HepG2 (cell line): ENCODE measurements at regions not wholly inside any gene's neighbourhood (a gene's known extent, or its start where the extent isn't known, plus 50 kb on each side); places are given as distances from the start of the nearest gene placed in this dataset.

Experiments
- ATAC-seq: fragments of 200-7000 bp; cut with Tn5 transposase; 3 replicates; pipeline ENCODE4 v1.9.1; 2020; ENCODE audit warnings: mild to moderate bottlenecking, moderate library complexity
- BruUV-seq: library from RNA; stranded (reverse); fragments of 400-500 nt; replicated peaks from 2 replicates; lab custom pipeline; 2021; lab: Mats Ljungman, UMichigan
- CTCF ChIA-PET: fragments of 300-600 bp; formaldehyde crosslinking; extraction: SDS; loops from one replicate; lab custom pipeline; 2021; ENCODE audit warnings: low total read pairs, inconsistent platforms, low intra/inter-chr PET ratio; lab: Yijun Ruan, JAX
- POLR2A ChIA-PET: fragments of 350-600 bp; sonication (Branson Sonifier 250); formaldehyde crosslinking; loops from one replicate; lab custom pipeline; 2020; ENCODE audit warnings: antibody characterized with exemption, inconsistent platforms; lab: Yijun Ruan, JAX
- DNase-seq: peaks from one replicate; pipeline ENCODE4 v3.0.0-alpha.2; 2015; ENCODE audit warnings: low spot score
- FAIRE-seq: peaks from 3 replicates; lab custom pipeline; 2011; peaks lifted over from hg19 to GRCh38; lab: Jason Lieb, UNC
- H2AFZ ChIP-seq: one replicate; pipeline ENCODE4 v1.6.1; 2011; ENCODE audit warnings: low read length, inconsistent platforms
- H3K27ac ChIP-seq: fragments of 300-600 bp; 3 replicates; pipeline ENCODE4 v1.8.0; 2011; ENCODE audit warnings: mixed run types, mild to moderate bottlenecking, mixed read lengths, low read length, inconsistent platforms; ENCODE audit not compliant: insufficient read depth; ENCODE audit errors: extremely low read length
- H3K27me3 ChIP-seq, 2 experiments: fragments of 200-600 bp in 1 of 2; 2 replicates in 1 of 2; 3 replicates in 1 of 2; pipeline versions ENCODE4 v1.6.0 to v1.8.0; 2011; ENCODE audit warnings: low read length in 2 of 2, mild to moderate bottlenecking in 2 of 2, moderate library complexity in 2 of 2, inconsistent platforms in 1 of 2; ENCODE audit not compliant: insufficient read depth in 2 of 2, control insufficient read depth in 1 of 2
- H3K36me3 ChIP-seq, 2 experiments: fragments of 200-600 bp in 1 of 2; replicated peaks in 1 of 2; 2 replicates in 1 of 2; 3 replicates in 1 of 2; pipeline versions ENCODE4 v1.5.1 to v1.8.0; 2011; ENCODE audit warnings: low read length in 2 of 2, inconsistent platforms in 1 of 2; ENCODE audit not compliant: insufficient read depth in 2 of 2, control insufficient read depth in 1 of 2
- H3K4me1 ChIP-seq: 2 replicates; pipeline ENCODE4 v1.5.1; 2012; ENCODE audit warnings: low read length, inconsistent platforms; ENCODE audit not compliant: insufficient read depth
- H3K4me2 ChIP-seq: 2 replicates; pipeline ENCODE4 v1.6.0; 2011; ENCODE audit warnings: low read depth, low read length, inconsistent platforms
- H3K4me3 ChIP-seq, 3 experiments: fragments of 200-600 bp in 1 of 3; sonication (generic), shearing (Covaris generic) in 1 of 3; replicated peaks in 1 of 3; 2 replicates each; pipeline ENCODE4 v1.5.1; 2011 to 2016; ENCODE audit warnings: low read length in 3 of 3, inconsistent platforms in 2 of 3, low read depth in 2 of 3, mild to moderate bottlenecking in 2 of 3, control low read depth in 1 of 3, mixed read lengths in 1 of 3; ENCODE audit not compliant: insufficient read depth in 1 of 3
- H3K79me2 ChIP-seq: one replicate; pipeline ENCODE4 v1.6.1; 2011; ENCODE audit warnings: low read length, inconsistent platforms; ENCODE audit not compliant: insufficient read depth
- H3K9ac ChIP-seq: 2 replicates; pipeline ENCODE4 v1.6.0; 2011; ENCODE audit warnings: mild to moderate bottlenecking, low read depth, low read length, inconsistent platforms; ENCODE audit not compliant: insufficient read depth
- H3K9me3 ChIP-seq: 2 replicates; pipeline ENCODE4 v1.5.1; 2012; ENCODE audit warnings: mild to moderate bottlenecking, low read length
- H4K20me1 ChIP-seq: 2 replicates; pipeline ENCODE4 v1.6.0; 2011; ENCODE audit warnings: inconsistent platforms, mild to moderate bottlenecking, low read length, moderate library complexity; ENCODE audit not compliant: insufficient read depth
- AFF4 ChIP-seq: sonication (generic); formaldehyde crosslinking; IDR thresholded peaks from 2 replicates; pipeline ENCODE4 v1.4.0; 2020; ENCODE audit warnings: missing genetic modification reagents
- FUBP1 ChIP-seq: sonication (generic); formaldehyde crosslinking; IDR thresholded peaks from 2 replicates; pipeline ENCODE4 v1.5.1; 2020; ENCODE audit warnings: missing genetic modification reagents, mild to moderate bottlenecking, borderline replicate concordance
- IRF2 ChIP-seq: IDR thresholded peaks from 2 replicates; pipeline ENCODE4 v1.6.1; 2018; ENCODE audit warnings: missing genetic modification reagents, missing compliant biosample characterization
- KDM4B ChIP-seq: sonication (generic); formaldehyde crosslinking; IDR thresholded peaks from 2 replicates; pipeline ENCODE4 v1.4.0; 2020; ENCODE audit warnings: missing genetic modification reagents
- KLF11 ChIP-seq: IDR thresholded peaks from 2 replicates; pipeline ENCODE4 v1.6.1; 2016; ENCODE audit warnings: missing compliant biosample characterization
- KLF16 ChIP-seq, 2 experiments: sonication (generic) in 1 of 2; formaldehyde crosslinking in 1 of 2; IDR thresholded peaks; 2 replicates each; pipeline versions ENCODE4 v1.6.1 to v1.8.0; 2016 to 2023; ENCODE audit warnings: missing genetic modification reagents in 2 of 2, missing compliant biosample characterization in 1 of 2
- NFE2L2 ChIP-seq: fragments of 150-350 bp; IDR thresholded peaks from 2 replicates; pipeline ENCODE4 v1.6.1; 2014; ENCODE audit warnings: low read length
- REPIN1 ChIP-seq: sonication (generic); formaldehyde crosslinking; IDR thresholded peaks from 2 replicates; pipeline ENCODE4 v1.8.0; 2022; ENCODE audit warnings: missing genetic modification reagents, low read depth, mild to moderate bottlenecking, borderline replicate concordance
- YEATS4 ChIP-seq: sonication (generic); formaldehyde crosslinking; IDR thresholded peaks from 2 replicates; pipeline ENCODE4 v1.4.0; 2020; ENCODE audit warnings: missing genetic modification reagents, borderline replicate concordance
- ZBTB26 ChIP-seq: IDR thresholded peaks from 2 replicates; pipeline ENCODE4 v1.6.1; 2016; ENCODE audit warnings: missing compliant biosample characterization, missing genetic modification reagents, borderline replicate concordance
- ZFP36L1 ChIP-seq: sonication (generic); formaldehyde crosslinking; IDR thresholded peaks from 2 replicates; pipeline ENCODE4 v1.8.0; 2022; ENCODE audit warnings: mild to moderate bottlenecking, missing genetic modification reagents, moderate library complexity
- ZNF350 ChIP-seq: sonication (generic); formaldehyde crosslinking; IDR thresholded peaks from 2 replicates; pipeline ENCODE4 v1.4.0; 2020; ENCODE audit warnings: mild to moderate bottlenecking, low read depth, missing genetic modification reagents, borderline replicate concordance
- ZNF615 ChIP-seq: sonication (generic); formaldehyde crosslinking; IDR thresholded peaks from 2 replicates; pipeline ENCODE4 v1.5.0; 2020; ENCODE audit warnings: mild to moderate bottlenecking, missing genetic modification reagents, borderline replicate concordance
- ZNF850 ChIP-seq: sonication (generic); formaldehyde crosslinking; conservative IDR thresholded peaks from 2 replicates; pipeline ENCODE4 v1.9.0; 2021; ENCODE audit warnings: mild to moderate bottlenecking, missing genetic modification reagents
- WGBS: methylation state at CpG from one replicate; pipeline ENCODE4 v1.1.6; 2017; ENCODE audit warnings: low lambda C conversion rate; 5-methylcytosine and 5-hydroxymethylcytosine counted together
- in situ Hi-C: cut with HindIII; loops from 2 replicates; pipeline ENCODE4 v1.10.0; 2017; ENCODE audit warnings: low pct_unique_long_range_greater_than_20kb; ENCODE audit not compliant: extremely low pct_ligation_motif_present
- intact Hi-C: fragments of 100-400 bp; cut with micrococcal nuclease; formaldehyde crosslinking; loops from one replicate; pipeline ENCODE4 v1.10.0; 2022; ENCODE audit not compliant: unreplicated experiment

- FAIRE-seq, result no peak
- ATAC-seq, result no peak
- H3K27ac ChIP-seq, result no peak overlapping the region
- no peak overlapping the region for H3K4me2 ChIP-seq
- H3K36me3 ChIP-seq, result no peaks in the 10 kb centered on the region
- no peaks in the 10 kb centered on the region for H4K20me1 ChIP-seq
- ChIA-PET POLR2A (no interaction called here), CTCF (no interaction called here)
- intact Hi-C loops, result no loop called here
- H3K79me2 ChIP-seq, result no peaks in the 10 kb centered on the region
- no peaks in the 10 kb centered on the region for H3K4me1 ChIP-seq
- H3K4me3 ChIP-seq, result no peak overlapping the region
- no peaks in the 10 kb centered on the region; a peak in 1 of 5 replicates for H3K27me3 ChIP-seq
- H3K9me3 ChIP-seq, result peaks cover 53% of the 10 kb centered on the region
- H3K9ac ChIP-seq, result no peak overlapping the region
- no peak overlapping the region for H2AFZ ChIP-seq
- BruUV-seq, result no TSS peak
- WGBS, result 2% methylated on average over 8 of the region's 8 CpGs
- in situ Hi-C loops, result no loop called here
- DNase-seq, result no peak
- TF ChIP-seq KDM4B, result no peak
- TF ChIP-seq KLF11, result no peak
- no peak for TF ChIP-seq NFE2L2
- TF ChIP-seq ZNF850 (CRISPR knock-in tag), result no peak
- no peak for TF ChIP-seq ZNF350 (CRISPR knock-in tag)
- TF ChIP-seq ZNF615, result no peak
- no peak for TF ChIP-seq FUBP1 (CRISPR knock-in tag)
- no peak for TF ChIP-seq ZBTB26
- no peak for TF ChIP-seq REPIN1
- TF ChIP-seq IRF2 (CRISPR knock-in tag), result no peak
- TF ChIP-seq KLF16 (CRISPR knock-in tag; IDR thresholded peaks at IDR 0.05), result no peak
- TF ChIP-seq YEATS4 (CRISPR knock-in tag), result no peak
- TF ChIP-seq ZFP36L1 (CRISPR knock-in tag), result no peak
- TF ChIP-seq AFF4, result no peak
Observed at GRCh38 chr13:105363261-105364190, 1171.9 kb downstream of the EFNB2 start.
